B cell (primary cell): ENCODE measurements at regions not wholly inside any gene's neighbourhood (a gene's known extent, or its start where the extent isn't known, plus 50 kb on each side); places are given as distances from the start of the nearest gene placed in this dataset.

ENCODE experiments used
- ATAC-seq: fragments of 200-7000 bp; cut with Tn5 transposase; one replicate; pipeline ENCODE4 v1.10.0; 2021; ENCODE audit warnings: low read depth, mild to moderate bottlenecking, moderate number of reproducible peaks, moderate library complexity
- CTCF ChIA-PET: fragments of 350-600 bp; sonication (Branson Sonifier 250); formaldehyde crosslinking; loops from one replicate; lab custom pipeline; 2021; ENCODE audit warnings: antibody characterized with exemption, inconsistent platforms; lab: Charles Lee
- POLR2A ChIA-PET: fragments of 350-600 bp; sonication (Branson Sonifier 250); formaldehyde crosslinking; loops from one replicate; lab custom pipeline; 2021; ENCODE audit warnings: antibody characterized with exemption; lab: Charles Lee
- DNase-seq: peaks from one replicate; pipeline ENCODE4 v3.0.0; 2013
- H2AFZ ChIP-seq: 2 replicates; pipeline ENCODE4 v1.6.1; 2012; ENCODE audit warnings: mild to moderate bottlenecking, low read depth, low read length; ENCODE audit not compliant: insufficient read depth, poor library complexity, severe bottlenecking
- H3K27ac ChIP-seq, 2 donors: 1 replicate in 1 of 2; 2 replicates in 1 of 2; pipeline ENCODE4 v1.5.1; 2012 to 2013; ENCODE audit warnings: low read length in 2 of 2, mild to moderate bottlenecking in 2 of 2, moderate library complexity in 1 of 2
- H3K27me3 ChIP-seq, 4 experiments: fragments of 200-600 bp in 1 of 4; sonication (generic) in 1 of 4; replicated peaks in 1 of 4; 1 replicate in 2 of 4; 2 replicates in 2 of 4; pipeline versions ENCODE4 v1.6.1 to v1.7.0; 2013 to 2016; ENCODE audit warnings: low read length in 3 of 4, mild to moderate bottlenecking in 2 of 4, mixed read lengths in 1 of 4, moderate library complexity in 1 of 4; ENCODE audit not compliant: insufficient read depth in 4 of 4, control insufficient read depth in 3 of 4; ENCODE audit errors: control extremely low read depth in 1 of 4
- H3K36me3 ChIP-seq, 2 experiments: replicated peaks in 1 of 2; 1 replicate in 1 of 2; 2 replicates in 1 of 2; pipeline versions ENCODE4 v1.6.1 to v1.7.1; 2013; ENCODE audit warnings: low read length in 1 of 2; ENCODE audit not compliant: insufficient read depth in 2 of 2, control insufficient read depth in 1 of 2; ENCODE audit errors: control extremely low read depth in 1 of 2, extremely low read depth in 1 of 2
- H3K4me1 ChIP-seq, 2 donors: fragments of 200-600 bp in 1 of 2; sonication (generic) in 1 of 2; 1 replicate in 1 of 2; 2 replicates in 1 of 2; pipeline versions ENCODE4 v1.5.1 to v1.6.1; 2013 to 2017; ENCODE audit warnings: low read length in 2 of 2; ENCODE audit not compliant: control insufficient read depth in 2 of 2, insufficient read depth in 2 of 2
- H3K4me2 ChIP-seq: replicated peaks from 2 replicates; pipeline ENCODE3; 2012; ENCODE audit warnings: mild to moderate bottlenecking, low read depth, low read length; ENCODE audit not compliant: poor library complexity, severe bottlenecking
- H3K4me3 ChIP-seq, 5 experiments: fragments of 200-600 bp in 1 of 5; sonication (generic) in 1 of 5; 1 replicate in 3 of 5; 2 replicates in 2 of 5; pipeline versions ENCODE4 v1.5.1 to v1.7.0; 2011 to 2016; ENCODE audit warnings: low read length in 4 of 5, mild to moderate bottlenecking in 4 of 5, low read depth in 2 of 5, control low read depth in 1 of 5, moderate library complexity in 1 of 5; ENCODE audit not compliant: insufficient read depth in 1 of 5; ENCODE audit errors: control extremely low read depth in 1 of 5, extremely low read depth in 1 of 5
- H3K79me2 ChIP-seq: fragments of 200-600 bp; sonication (generic); one replicate; pipeline ENCODE4 v1.6.0; 2016; ENCODE audit warnings: low read length; ENCODE audit not compliant: control insufficient read depth, insufficient read depth
- H3K9ac ChIP-seq: fragments of 200-600 bp; sonication (generic); 2 replicates; pipeline ENCODE4 v1.6.1; 2017; ENCODE audit warnings: mild to moderate bottlenecking, low read length, moderate library complexity
- H3K9me3 ChIP-seq, 3 donors: one replicate each; pipeline versions ENCODE4 v1.6.1 to v1.7.1; 2013; ENCODE audit warnings: low read length in 2 of 3; ENCODE audit not compliant: control insufficient read depth in 2 of 3, insufficient read depth in 1 of 3; ENCODE audit errors: control extremely low read depth in 1 of 3
- H4K20me1 ChIP-seq: 2 replicates; pipeline ENCODE4 v1.6.0; 2012; ENCODE audit warnings: mild to moderate bottlenecking, low read length; ENCODE audit not compliant: insufficient read depth, control insufficient read depth, poor library complexity, severe bottlenecking
- H3K27ac Mint-ChIP-seq: one replicate; pipeline ENCODE4 v1.8.0; 2021; ENCODE audit warnings: mixed read lengths
- H3K27me3 Mint-ChIP-seq: one replicate; pipeline ENCODE4 v1.8.0; 2021; ENCODE audit warnings: mixed read lengths
- H3K4me1 Mint-ChIP-seq: one replicate; pipeline ENCODE4 v1.8.0; 2021; ENCODE audit warnings: mixed read lengths
- H3K4me3 Mint-ChIP-seq: one replicate; pipeline ENCODE4 v1.8.0; 2021; ENCODE audit warnings: mixed read lengths
- H3K9me3 Mint-ChIP-seq: one replicate; pipeline ENCODE4 v1.8.0; 2022; ENCODE audit warnings: mixed read lengths; ENCODE audit not compliant: insufficient read depth
- EZH2 ChIP-seq: IDR thresholded peaks from 2 replicates; pipeline ENCODE4 v1.6.1; 2012; ENCODE audit warnings: borderline replicate concordance, low read depth, mild to moderate bottlenecking, moderate library complexity, low read length; ENCODE audit not compliant: insufficient read depth, poor library complexity, severe bottlenecking
- WGBS: methylation state at CpG from one replicate; pipeline ENCODE4 v1.1.5; 2013; ENCODE audit warnings: missing lambda C conversion rate; ENCODE audit not compliant: insufficient coverage; 5-methylcytosine and 5-hydroxymethylcytosine counted together
- intact Hi-C: fragments of 100-400 bp; cut with micrococcal nuclease; formaldehyde crosslinking; loops from one replicate; pipeline ENCODE4 v1.10.0; 2022
- TF ChIP-seq, protein P1 (sequence below): fragments of 200-600 bp; IDR thresholded peaks from one replicate; pipeline ENCODE4 v1.8.0; 2022; ENCODE audit warnings: antibody characterized with exemption, mild to moderate bottlenecking

DNA sequence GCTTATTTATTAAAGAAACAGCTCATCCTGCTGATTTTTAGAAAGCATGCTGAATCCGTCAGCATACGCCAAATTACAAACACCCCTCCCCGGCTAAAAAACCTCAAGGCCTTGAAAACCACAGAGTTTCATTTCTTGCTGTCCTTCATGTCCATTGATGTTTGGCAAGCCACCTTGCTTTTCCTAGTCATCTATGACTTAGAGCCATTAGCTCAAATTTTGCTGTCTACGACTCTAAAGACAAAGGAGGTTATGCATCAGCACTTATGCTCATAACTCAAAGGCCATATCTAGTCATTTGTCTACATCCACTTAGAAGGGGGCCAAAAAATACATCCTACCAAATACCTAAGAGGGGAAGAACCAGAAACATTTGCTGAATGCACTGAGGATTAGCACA, 925.1 kb downstream of the PCDH7 start:
- Mint-ChIP-seq H3K9me3 (no peaks in the 10 kb centered on the region), H3K4me1 (no peaks in the 10 kb centered on the region), H3K27me3 (no peaks in the 10 kb centered on the region), H3K27ac (no peak overlapping the region), H3K4me3 (no peak overlapping the region)
- POLR2A ChIA-PET: no interaction called here
- intact Hi-C loops: no loop called here
- no peaks in the 10 kb centered on the region for H3K4me1 ChIP-seq
- H4K20me1 ChIP-seq: no peaks in the 10 kb centered on the region
- H3K4me2 ChIP-seq: no peak overlapping the region
- peaks cover 0 to 4% (median 0%) of the 10 kb centered on the region in 3 donors for H3K9me3 ChIP-seq
- no peak for DNase-seq
- H3K36me3 ChIP-seq: no peaks in the 10 kb centered on the region
- CTCF ChIA-PET: no interaction called here
- no peaks in the 10 kb centered on the region for H3K79me2 ChIP-seq
- no peak for ATAC-seq
- no peak overlapping the region for H3K9ac ChIP-seq
- H3K4me3 ChIP-seq: no peak overlapping the region
- no peak overlapping the region for H3K27ac ChIP-seq
- WGBS: 92% methylated on average over 4 of the region's 4 CpGs
- TF ChIP-seq, protein P1, sequence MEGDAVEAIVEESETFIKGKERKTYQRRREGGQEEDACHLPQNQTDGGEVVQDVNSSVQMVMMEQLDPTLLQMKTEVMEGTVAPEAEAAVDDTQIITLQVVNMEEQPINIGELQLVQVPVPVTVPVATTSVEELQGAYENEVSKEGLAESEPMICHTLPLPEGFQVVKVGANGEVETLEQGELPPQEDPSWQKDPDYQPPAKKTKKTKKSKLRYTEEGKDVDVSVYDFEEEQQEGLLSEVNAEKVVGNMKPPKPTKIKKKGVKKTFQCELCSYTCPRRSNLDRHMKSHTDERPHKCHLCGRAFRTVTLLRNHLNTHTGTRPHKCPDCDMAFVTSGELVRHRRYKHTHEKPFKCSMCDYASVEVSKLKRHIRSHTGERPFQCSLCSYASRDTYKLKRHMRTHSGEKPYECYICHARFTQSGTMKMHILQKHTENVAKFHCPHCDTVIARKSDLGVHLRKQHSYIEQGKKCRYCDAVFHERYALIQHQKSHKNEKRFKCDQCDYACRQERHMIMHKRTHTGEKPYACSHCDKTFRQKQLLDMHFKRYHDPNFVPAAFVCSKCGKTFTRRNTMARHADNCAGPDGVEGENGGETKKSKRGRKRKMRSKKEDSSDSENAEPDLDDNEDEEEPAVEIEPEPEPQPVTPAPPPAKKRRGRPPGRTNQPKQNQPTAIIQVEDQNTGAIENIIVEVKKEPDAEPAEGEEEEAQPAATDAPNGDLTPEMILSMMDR: no peak
- TF ChIP-seq EZH2: no peak
- no peaks in the 10 kb centered on the region for H3K27me3 ChIP-seq
- H2AFZ ChIP-seq: no peak overlapping the region

DNA sequence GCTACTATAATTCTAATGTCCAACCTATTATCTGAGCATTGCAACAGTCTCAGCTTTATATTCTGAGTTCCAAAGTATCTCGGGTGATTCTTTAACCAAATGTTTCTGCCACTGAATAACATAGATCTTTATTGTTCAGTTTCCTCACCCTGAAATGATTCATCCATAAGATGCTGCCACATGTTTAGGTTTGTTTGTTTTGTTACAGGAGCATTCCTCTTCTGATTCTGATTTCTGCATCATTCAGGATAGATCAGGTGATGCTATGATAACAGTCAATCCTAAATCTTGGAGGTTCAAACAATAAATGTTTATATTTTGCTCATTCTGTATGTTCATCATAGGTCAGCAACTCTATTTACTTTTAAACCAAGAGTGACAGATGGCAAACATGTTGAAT, 927.6 kb downstream of the PCDH7 start:
- H3K27me3 ChIP-seq: no peaks in the 10 kb centered on the region
- Mint-ChIP-seq H3K4me1 (no peaks in the 10 kb centered on the region), H3K4me3 (no peak overlapping the region), H3K9me3 (no peaks in the 10 kb centered on the region), H3K27me3 (no peaks in the 10 kb centered on the region), H3K27ac (no peak overlapping the region)
- H3K9me3 ChIP-seq: peaks cover 0 to 4% (median 0%) of the 10 kb centered on the region in 3 donors
- H3K36me3 ChIP-seq: no peaks in the 10 kb centered on the region
- H2AFZ ChIP-seq: no peak overlapping the region
- no peak overlapping the region for H3K4me2 ChIP-seq
- ChIA-PET POLR2A (no interaction called here), CTCF (no interaction called here)
- no peaks in the 10 kb centered on the region for H4K20me1 ChIP-seq
- intact Hi-C loops: no loop called here
- H3K4me1 ChIP-seq: no peaks in the 10 kb centered on the region
- no peak overlapping the region for H3K27ac ChIP-seq
- no peaks in the 10 kb centered on the region for H3K79me2 ChIP-seq
- TF ChIP-seq, protein P1: no peak
- no peak for TF ChIP-seq EZH2
- no peak for ATAC-seq
- no peak overlapping the region for H3K4me3 ChIP-seq
- H3K9ac ChIP-seq: no peak overlapping the region
- WGBS: no CpG with 5 or more reads among the region's 1 CpG
- DNase-seq: no peak
